PC-9 (cell line): ENCODE measurements at regions not wholly inside any gene's neighbourhood (a gene's known extent, or its start where the extent isn't known, plus 50 kb on each side); places are given as distances from the start of the nearest gene placed in this dataset.

ENCODE experiments used
- BruUV-seq: library from RNA; stranded (reverse); fragments of 400-500 nt; replicated peaks from 2 replicates; lab custom pipeline; 2021; lab: Mats Ljungman, UMichigan
- CTCF ChIA-PET: fragments of 300-600 bp; sonication (Branson Sonifier 250); formaldehyde crosslinking; loops from one replicate; lab custom pipeline; 2022; ENCODE audit warnings: antibody characterized with exemption; lab: Charles Lee
- POLR2A ChIA-PET: fragments of 300-600 bp; sonication (Branson Sonifier 250); formaldehyde crosslinking; loops from one replicate; lab custom pipeline; 2022; ENCODE audit warnings: antibody characterized with exemption; ENCODE audit not compliant: unreplicated experiment; lab: Charles Lee
- DNase-seq, 2 experiments: peaks; one replicate each; pipeline versions ENCODE4 v3.0.0 to v3.0.0-alpha.2; 2015 to 2022; ENCODE audit warnings: mixed read lengths in 1 of 2
- H2AFZ ChIP-seq: fragments of 200-600 bp; sonication (generic); 2 replicates; pipeline ENCODE4 v1.8.1; 2017; ENCODE audit warnings: antibody characterized with exemption
- H3F3A ChIP-seq: fragments of 200-600 bp; sonication (generic); 2 replicates; pipeline ENCODE4 v1.8.1; 2017; ENCODE audit warnings: antibody characterized with exemption, mild to moderate bottlenecking, low read depth; ENCODE audit not compliant: insufficient read depth
- H3K27ac ChIP-seq: fragments of 200-600 bp; sonication (generic); 2 replicates; pipeline ENCODE4 v1.6.1; 2016; ENCODE audit warnings: mixed run types
- H3K27me3 ChIP-seq: fragments of 200-600 bp; sonication (generic); 2 replicates; pipeline ENCODE4 v1.6.1; 2016; ENCODE audit warnings: low read depth, mixed run types; ENCODE audit not compliant: insufficient read depth
- H3K36me3 ChIP-seq: fragments of 200-600 bp; sonication (generic); 2 replicates; pipeline ENCODE4 v1.6.1; 2016; ENCODE audit warnings: low read depth, mixed run types
- H3K4me1 ChIP-seq: fragments of 200-600 bp; sonication (generic); replicated peaks from 2 replicates; pipeline ENCODE4 v1.6.1; 2016; ENCODE audit warnings: mixed run types; ENCODE audit not compliant: insufficient read depth
- H3K4me2 ChIP-seq: fragments of 200-600 bp; sonication (generic); 2 replicates; pipeline ENCODE4 v1.6.1; 2017; ENCODE audit warnings: mixed run types
- H3K4me3 ChIP-seq: fragments of 200-600 bp; sonication (generic); 2 replicates; pipeline ENCODE4 v1.6.1; 2016; ENCODE audit warnings: mixed run types
- H3K79me2 ChIP-seq: fragments of 200-600 bp; sonication (generic); 2 replicates; pipeline ENCODE4 v1.6.1; 2017; ENCODE audit warnings: low read depth, mixed run types
- H3K9me2 ChIP-seq: fragments of 200-600 bp; sonication (generic); 2 replicates; pipeline ENCODE4 v1.8.1; 2017; ENCODE audit warnings: mild to moderate bottlenecking; ENCODE audit not compliant: insufficient read depth
- H3K9me3 ChIP-seq: fragments of 200-600 bp; sonication (generic); 2 replicates; pipeline ENCODE4 v1.8.1; 2016; ENCODE audit warnings: low read depth; ENCODE audit not compliant: insufficient read depth
- H4K20me1 ChIP-seq: fragments of 200-600 bp; sonication (generic); 2 replicates; pipeline ENCODE4 v1.8.1; 2017; ENCODE audit not compliant: insufficient read depth
- CTCF ChIP-seq: fragments of 200-600 bp; sonication (generic); conservative IDR thresholded peaks from 2 replicates; pipeline ENCODE4 v1.6.1; 2017; ENCODE audit warnings: mixed run types, antibody characterized with exemption, mild to moderate bottlenecking, moderate library complexity
- EZH2 ChIP-seq: fragments of 200-600 bp; sonication (generic); IDR thresholded peaks from 2 replicates; pipeline ENCODE4 v1.8.0; 2017; ENCODE audit warnings: antibody characterized with exemption, low read depth
- intact Hi-C: fragments of 100-400 bp; cut with micrococcal nuclease; formaldehyde crosslinking; loops from one replicate; pipeline ENCODE4 v1.10.0; 2022; ENCODE audit not compliant: unreplicated experiment

GRCh38 chr18:63046375-63046774 is 273.2 kb downstream of the BCL2 start:
- ChIA-PET POLR2A (no interaction called here), CTCF (no interaction called here)
- Histone ChIP-seq H4K20me1 (no peaks in the 10 kb centered on the region), H3K79me2 (no peaks in the 10 kb centered on the region), H2AFZ (no peak overlapping the region), H3K4me2 (no peak overlapping the region), H3K36me3 (no peaks in the 10 kb centered on the region), H3K9me3 (no peaks in the 10 kb centered on the region), H3K27me3 (no peaks in the 10 kb centered on the region), H3K4me1 (no peaks in the 10 kb centered on the region), H3K9me2 (no peaks in the 10 kb centered on the region), H3F3A (no peaks in the 10 kb centered on the region), H3K27ac (no peak overlapping the region), H3K4me3 (no peak overlapping the region)
- intact Hi-C loops = no loop called here
- BruUV-seq = no TSS peak
- DNase-seq = no peak
- TF ChIP-seq EZH2 (no peak), CTCF (no peak)

GRCh38 chr18:63043516-63043915 is 276.1 kb downstream of the BCL2 start:
- H3K27ac ChIP-seq = no peak overlapping the region
- no peak overlapping the region for H3K4me3 ChIP-seq
- H4K20me1 ChIP-seq = no peaks in the 10 kb centered on the region
- intact Hi-C loops = no loop called here
- no peak for DNase-seq
- no peak overlapping the region for H3K4me2 ChIP-seq
- no peaks in the 10 kb centered on the region for H3K36me3 ChIP-seq
- H3K27me3 ChIP-seq = no peaks in the 10 kb centered on the region
- H3F3A ChIP-seq = no peaks in the 10 kb centered on the region
- no peaks in the 10 kb centered on the region for H3K9me3 ChIP-seq
- ChIA-PET CTCF (no interaction called here), POLR2A (no interaction called here)
- TF ChIP-seq EZH2 (no peak), CTCF (no peak)
- BruUV-seq = no TSS peak
- no peaks in the 10 kb centered on the region for H3K9me2 ChIP-seq
- H2AFZ ChIP-seq = no peak overlapping the region
- H3K4me1 ChIP-seq = no peaks in the 10 kb centered on the region
- no peaks in the 10 kb centered on the region for H3K79me2 ChIP-seq

- no peak for TF ChIP-seq EZH2
- TF ChIP-seq CTCF = no peak
- CTCF ChIA-PET = no interaction called here
These were observed 277.2 kb downstream of the BCL2 start for GRCh38 chr18:63042351-63042750.

More at GRCh38 chr18:63042351-63042750, 277.2 kb downstream of the BCL2 start:
- Histone ChIP-seq H3F3A (no peaks in the 10 kb centered on the region), H3K9me2 (no peaks in the 10 kb centered on the region), H3K4me3 (no peak overlapping the region), H3K4me2 (no peak overlapping the region), H2AFZ (no peak overlapping the region), H3K36me3 (no peaks in the 10 kb centered on the region), H3K27me3 (no peaks in the 10 kb centered on the region), H3K4me1 (no peaks in the 10 kb centered on the region), H3K9me3 (no peaks in the 10 kb centered on the region), H4K20me1 (no peaks in the 10 kb centered on the region), H3K27ac (no peak overlapping the region), H3K79me2 (no peaks in the 10 kb centered on the region)
- POLR2A ChIA-PET = no interaction called here
- DNase-seq = no peak
- BruUV-seq = no TSS peak
- intact Hi-C loops = no loop called here
